ENCODE measurements at regions not wholly inside any gene's neighbourhood (a gene's known extent, or its start where the extent isn't known, plus 50 kb on each side); places are given as distances from the start of the nearest gene placed in this dataset.
A peak's percentile ranks its signal among the peaks of the same experiment; 100 is the strongest.

- DNase-seq (ENCODE audit: low read depth) = no peak
- H3K4me3 ChIP-seq (ENCODE audit: low read depth, low read length) = no peak overlapping the region
- TF ChIP-seq MAX (IDR thresholded peaks at IDR 0.05; ENCODE audit: low read depth, low read length) = no peak
- no peak for TF ChIP-seq POLR2A (IDR thresholded peaks at IDR 0.05; ENCODE audit: extremely low read depth, insufficient read length)
- no peak for TF ChIP-seq CTCF (IDR thresholded peaks at IDR 0.05; ENCODE audit: low read depth, low read length)
- no peak for TF ChIP-seq MYC (IDR thresholded peaks at IDR 0.05; ENCODE audit: low read depth, low read length)
These were observed 51.9 kb upstream of the SMCO2 start for GRCh38 chr12:27394676-27395075.

- no peak overlapping the region for H3K4me3 ChIP-seq (ENCODE audit: low read depth, low read length)
- DNase-seq (ENCODE audit: low read depth) = peak; percentile 67
- TF ChIP-seq CTCF (IDR thresholded peaks at IDR 0.05; ENCODE audit: low read depth, low read length) (no peak), MYC (IDR thresholded peaks at IDR 0.05; ENCODE audit: low read depth, low read length) (no peak), POLR2A (IDR thresholded peaks at IDR 0.05; ENCODE audit: extremely low read depth, insufficient read length) (no peak), MAX (IDR thresholded peaks at IDR 0.05; ENCODE audit: low read depth, low read length) (no peak)
These were observed 50.2 kb upstream of the SMCO2 start for GRCh38 chr12:27396216-27396815.
